ENCODE measurements at regions not wholly inside any gene's neighbourhood (a gene's known extent, or its start where the extent isn't known, plus 50 kb on each side); places are given as distances from the start of the nearest gene placed in this dataset.

DNA sequence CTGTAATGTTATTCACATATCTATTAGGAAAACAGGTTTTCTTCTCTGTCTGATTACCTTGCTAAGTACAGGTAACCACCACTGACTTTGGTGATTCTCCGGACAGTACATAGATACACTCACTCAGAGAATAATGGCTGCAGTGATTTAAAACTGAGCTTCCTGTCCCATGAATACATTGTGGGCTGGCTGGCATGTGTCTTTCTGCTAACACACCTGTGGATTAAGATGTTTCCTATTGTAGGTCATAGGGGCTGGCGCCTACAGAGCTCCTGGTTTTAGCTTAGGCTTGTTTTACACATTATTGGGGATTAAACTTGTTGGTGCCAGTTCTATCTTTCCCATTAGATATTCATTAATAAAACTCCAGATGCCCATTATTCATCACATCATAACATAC is 102.7 kb upstream of the MEIS2 start:
- TF ChIP-seq GABPA (IDR thresholded peaks at IDR 0.05 in 1 of 2, conservative IDR thresholded peaks at IDR 0.05 in 1 of 2) (no peak), NR2F2 (IDR thresholded peaks at IDR 0.05) (no peak), HNF4A (conservative IDR thresholded peaks at IDR 0.05) (no peak), CTCF (IDR thresholded peaks at IDR 0.05; ENCODE audit: low read depth, low read length, missing input control) (no peak), REST (IDR thresholded peaks at IDR 0.05) (no peak), JUND (IDR thresholded peaks at IDR 0.05) (no peak), RAD21 (IDR thresholded peaks at IDR 0.05) (no peak), SP1 (IDR thresholded peaks at IDR 0.05) (no peak), YY1 (IDR thresholded peaks at IDR 0.05) (no peak)
- TF ChIP-seq, protein P1, sequence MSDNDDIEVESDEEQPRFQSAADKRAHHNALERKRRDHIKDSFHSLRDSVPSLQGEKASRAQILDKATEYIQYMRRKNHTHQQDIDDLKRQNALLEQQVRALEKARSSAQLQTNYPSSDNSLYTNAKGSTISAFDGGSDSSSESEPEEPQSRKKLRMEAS (IDR thresholded peaks at IDR 0.05): no peak
- TF ChIP-seq, protein P2, sequence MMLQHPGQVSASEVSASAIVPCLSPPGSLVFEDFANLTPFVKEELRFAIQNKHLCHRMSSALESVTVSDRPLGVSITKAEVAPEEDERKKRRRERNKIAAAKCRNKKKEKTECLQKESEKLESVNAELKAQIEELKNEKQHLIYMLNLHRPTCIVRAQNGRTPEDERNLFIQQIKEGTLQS (IDR thresholded peaks at IDR 0.05): no peak

Data from liver (tissue), 3 donors.